ENCODE measurements at regions not wholly inside any gene's neighbourhood (a gene's known extent, or its start where the extent isn't known, plus 50 kb on each side); places are given as distances from the start of the nearest gene placed in this dataset.

DNA sequence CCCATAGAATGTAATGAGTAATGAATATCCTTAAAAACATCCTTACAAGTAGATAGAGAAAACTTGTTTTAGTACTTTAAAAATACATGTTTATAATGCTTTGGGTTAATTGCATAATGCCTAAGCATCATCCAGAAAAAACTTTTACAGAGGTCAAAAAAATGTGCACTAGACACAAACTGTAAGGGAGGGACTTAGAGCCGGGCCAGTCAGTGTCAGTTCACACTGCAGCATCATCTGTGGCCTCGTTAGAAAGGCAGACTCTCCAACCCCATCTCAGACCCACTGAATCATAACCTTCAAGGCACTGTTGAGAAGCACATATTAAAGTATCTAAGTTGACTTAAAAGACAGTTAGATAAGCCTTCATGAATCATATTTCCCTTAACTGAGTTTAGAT lies 230.1 kb upstream of the PRPS1L1 start:
- no peaks in the 10 kb centered on the region for H3K36me3 ChIP-seq (replicated peaks; ENCODE audit: low read depth, low read length)

DNA sequence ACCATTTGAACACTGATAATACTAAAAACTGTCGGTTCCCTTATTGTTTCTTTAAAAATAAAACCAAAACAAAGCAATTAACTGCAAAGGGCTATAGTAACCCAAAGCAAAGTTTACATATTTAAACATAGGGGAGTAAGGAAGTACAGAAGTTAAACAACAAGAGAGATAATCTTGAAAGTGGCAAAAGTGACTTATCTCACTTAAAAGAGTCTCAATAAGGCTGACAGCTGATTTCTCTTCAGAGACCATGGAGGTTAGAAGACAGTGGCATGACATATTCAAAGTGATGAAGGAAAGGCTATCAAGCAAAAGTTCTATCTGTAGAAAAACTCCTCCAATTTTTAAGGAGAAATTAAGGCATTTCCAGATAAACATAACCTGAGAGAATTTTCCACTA lies 233.5 kb upstream of the HDAC9 start:
- H3K4me2 ChIP-seq (ENCODE audit: low read length) = no peak overlapping the region
- no peaks in the 10 kb centered on the region for H3K36me3 ChIP-seq (replicated peaks; ENCODE audit: low read depth, low read length)
- H3K9me3 ChIP-seq (ENCODE audit: insufficient read depth, low read length) = peaks cover 13% of the 10 kb centered on the region
- TF ChIP-seq, protein P1, sequence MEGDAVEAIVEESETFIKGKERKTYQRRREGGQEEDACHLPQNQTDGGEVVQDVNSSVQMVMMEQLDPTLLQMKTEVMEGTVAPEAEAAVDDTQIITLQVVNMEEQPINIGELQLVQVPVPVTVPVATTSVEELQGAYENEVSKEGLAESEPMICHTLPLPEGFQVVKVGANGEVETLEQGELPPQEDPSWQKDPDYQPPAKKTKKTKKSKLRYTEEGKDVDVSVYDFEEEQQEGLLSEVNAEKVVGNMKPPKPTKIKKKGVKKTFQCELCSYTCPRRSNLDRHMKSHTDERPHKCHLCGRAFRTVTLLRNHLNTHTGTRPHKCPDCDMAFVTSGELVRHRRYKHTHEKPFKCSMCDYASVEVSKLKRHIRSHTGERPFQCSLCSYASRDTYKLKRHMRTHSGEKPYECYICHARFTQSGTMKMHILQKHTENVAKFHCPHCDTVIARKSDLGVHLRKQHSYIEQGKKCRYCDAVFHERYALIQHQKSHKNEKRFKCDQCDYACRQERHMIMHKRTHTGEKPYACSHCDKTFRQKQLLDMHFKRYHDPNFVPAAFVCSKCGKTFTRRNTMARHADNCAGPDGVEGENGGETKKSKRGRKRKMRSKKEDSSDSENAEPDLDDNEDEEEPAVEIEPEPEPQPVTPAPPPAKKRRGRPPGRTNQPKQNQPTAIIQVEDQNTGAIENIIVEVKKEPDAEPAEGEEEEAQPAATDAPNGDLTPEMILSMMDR (IDR thresholded peaks at IDR 0.05; ENCODE audit: low read depth, low read length) = no peak
- no peak for TF ChIP-seq EZH2phosphoT487 (IDR thresholded peaks at IDR 0.05; ENCODE audit: low read depth)
- H4K20me1 ChIP-seq (ENCODE audit: insufficient read depth, low read length) = no peaks in the 10 kb centered on the region
- H3K4me1 ChIP-seq (ENCODE audit: low read length) = no peaks in the 10 kb centered on the region
- H2AFZ ChIP-seq (ENCODE audit: low read depth, low read length) = no peak overlapping the region
- H3K79me2 ChIP-seq (ENCODE audit: low read length) = no peaks in the 10 kb centered on the region
- no peak overlapping the region for H3K4me3 ChIP-seq (ENCODE audit: low read length)
- no peaks in the 10 kb centered on the region for H3K27me3 ChIP-seq (ENCODE audit: low read depth, low read length)
- H3K27ac ChIP-seq (ENCODE audit: low read length) = no peak overlapping the region
- H3K9ac ChIP-seq (ENCODE audit: low read length) = no peak overlapping the region

More for the DNA sequence above, 230.1 kb upstream of the PRPS1L1 start:
- Histone ChIP-seq H3K9ac (ENCODE audit: low read length) (no peak overlapping the region), H3K4me1 (ENCODE audit: low read length) (no peaks in the 10 kb centered on the region), H4K20me1 (ENCODE audit: insufficient read depth, low read length) (no peaks in the 10 kb centered on the region), H3K27ac (ENCODE audit: low read length) (no peak overlapping the region), H3K4me2 (ENCODE audit: low read length) (no peak overlapping the region), H3K4me3 (ENCODE audit: low read length) (no peak overlapping the region), H3K79me2 (ENCODE audit: low read length) (no peaks in the 10 kb centered on the region), H2AFZ (ENCODE audit: low read depth, low read length) (no peak overlapping the region), H3K9me3 (ENCODE audit: insufficient read depth, low read length) (peaks cover 13% of the 10 kb centered on the region), H3K27me3 (ENCODE audit: low read depth, low read length) (no peaks in the 10 kb centered on the region)
- TF ChIP-seq, protein P1 (IDR thresholded peaks at IDR 0.05; ENCODE audit: low read depth, low read length) = no peak
- no peak for TF ChIP-seq EZH2phosphoT487 (IDR thresholded peaks at IDR 0.05; ENCODE audit: low read depth)

DNA sequence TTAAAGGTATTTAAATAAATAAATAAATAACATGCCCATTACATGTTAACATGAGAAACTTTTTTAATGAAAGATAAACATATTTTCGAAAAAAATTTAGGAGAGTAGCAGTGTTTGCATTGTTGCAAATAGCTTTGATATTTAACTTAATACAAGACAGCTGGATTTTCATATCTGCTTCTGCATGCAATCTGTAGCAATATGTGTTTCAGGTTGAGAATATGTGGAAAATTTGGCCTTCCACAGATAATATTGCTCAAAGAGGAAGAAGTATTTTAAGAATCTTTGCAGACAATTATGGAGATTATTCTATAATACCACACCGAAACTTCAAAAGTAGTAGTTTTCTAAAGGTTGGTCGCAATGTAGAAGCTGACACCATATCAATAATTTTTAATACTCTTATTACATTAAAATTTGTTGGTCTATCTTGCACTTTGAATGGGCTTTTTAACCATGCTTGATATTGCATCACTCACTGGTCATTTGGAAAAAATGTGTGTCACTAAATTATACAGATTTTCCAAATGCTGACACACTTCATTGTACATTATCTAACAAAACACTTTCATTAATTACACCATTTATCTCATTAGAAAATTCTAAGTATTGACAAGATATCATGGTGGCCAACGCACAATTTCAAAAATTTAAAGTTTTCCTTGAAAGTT lies 229.8 kb upstream of the HDAC9 start:
- no peak overlapping the region for H3K4me2 ChIP-seq (ENCODE audit: low read length)
- no peak overlapping the region for H3K9ac ChIP-seq (ENCODE audit: low read length)
- H3K4me3 ChIP-seq (ENCODE audit: low read length) = no peak overlapping the region
- H3K9me3 ChIP-seq (ENCODE audit: insufficient read depth, low read length) = peaks cover 13% of the 10 kb centered on the region
- no peaks in the 10 kb centered on the region for H3K27me3 ChIP-seq (ENCODE audit: low read depth, low read length)
- H3K4me1 ChIP-seq (ENCODE audit: low read length) = no peaks in the 10 kb centered on the region
- H3K79me2 ChIP-seq (ENCODE audit: low read length) = no peaks in the 10 kb centered on the region
- no peak overlapping the region for H3K27ac ChIP-seq (ENCODE audit: low read length)
- H3K36me3 ChIP-seq (replicated peaks; ENCODE audit: low read depth, low read length) = no peaks in the 10 kb centered on the region
- no peaks in the 10 kb centered on the region for H4K20me1 ChIP-seq (ENCODE audit: insufficient read depth, low read length)
- no peak for TF ChIP-seq EZH2phosphoT487 (IDR thresholded peaks at IDR 0.05; ENCODE audit: low read depth)
- TF ChIP-seq, protein P1 (IDR thresholded peaks at IDR 0.05; ENCODE audit: low read depth, low read length) = no peak
- no peak overlapping the region for H2AFZ ChIP-seq (ENCODE audit: low read depth, low read length)

DNA sequence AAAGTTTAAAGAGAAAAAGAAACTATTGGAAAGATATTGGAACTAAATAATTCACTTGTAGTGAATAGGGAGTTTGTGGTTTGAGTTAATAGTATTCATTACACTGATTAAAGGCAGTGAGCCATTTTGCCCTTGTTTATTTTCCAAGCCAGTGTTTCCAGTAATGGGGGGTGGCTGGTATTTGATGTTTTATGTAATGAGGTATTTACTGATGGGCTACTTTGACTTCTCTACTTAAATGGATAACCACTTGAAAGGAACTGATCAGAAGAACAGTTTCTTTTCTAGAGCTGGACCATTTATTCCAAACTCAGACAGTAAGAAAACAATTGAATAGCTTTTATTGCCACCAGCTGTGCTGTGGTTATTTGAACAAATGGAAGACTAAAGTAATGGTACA lies 227.0 kb upstream of the HDAC9 start:
- Histone ChIP-seq H3K4me1 (ENCODE audit: low read length) (no peaks in the 10 kb centered on the region), H3K36me3 (replicated peaks; ENCODE audit: low read depth, low read length) (no peaks in the 10 kb centered on the region), H4K20me1 (ENCODE audit: insufficient read depth, low read length) (no peaks in the 10 kb centered on the region), H3K9me3 (ENCODE audit: insufficient read depth, low read length) (no peaks in the 10 kb centered on the region), H3K27me3 (ENCODE audit: low read depth, low read length) (no peaks in the 10 kb centered on the region), H3K27ac (ENCODE audit: low read length) (no peak overlapping the region), H3K9ac (ENCODE audit: low read length) (no peak overlapping the region), H2AFZ (ENCODE audit: low read depth, low read length) (no peak overlapping the region), H3K4me3 (ENCODE audit: low read length) (no peak overlapping the region), H3K79me2 (ENCODE audit: low read length) (no peaks in the 10 kb centered on the region), H3K4me2 (ENCODE audit: low read length) (no peak overlapping the region)
- TF ChIP-seq, protein P1 (IDR thresholded peaks at IDR 0.05; ENCODE audit: low read depth, low read length) = no peak
- no peak for TF ChIP-seq EZH2phosphoT487 (IDR thresholded peaks at IDR 0.05; ENCODE audit: low read depth)
